ENCODE measurements at regions not wholly inside any gene's neighbourhood (a gene's known extent, or its start where the extent isn't known, plus 50 kb on each side); places are given as distances from the start of the nearest gene placed in this dataset.

GRCh38 chr6:40928307-40928706 is 110.7 kb downstream of the UNC5CL start:
- Histone ChIP-seq H4K20me1 (replicated peaks; ENCODE audit: control insufficient read depth, insufficient read depth, low read length) (no peaks in the 10 kb centered on the region), H3K79me2 (ENCODE audit: control insufficient read depth, insufficient read depth, low read length) (no peaks in the 10 kb centered on the region), H3K36me3 (ENCODE audit: control insufficient read depth, insufficient read depth, low read length) (no peaks in the 10 kb centered on the region), H3K27me3 (ENCODE audit: control insufficient read depth in 2 of 2, insufficient read depth in 2 of 2, low read length in 2 of 2) (peaks cover 20% of the 10 kb centered on the region in 2 experiments; a peak in 3 of 5 replicates), H2AFZ (ENCODE audit: low read depth, low read length) (no peak overlapping the region), H3K4me2 (ENCODE audit: insufficient read depth, low read length) (no peak overlapping the region), H3K9me1 (ENCODE audit: control insufficient read depth, insufficient read depth, low read length) (no peaks in the 10 kb centered on the region), H3K9me3 (replicated peaks; ENCODE audit: control insufficient read depth, insufficient read depth, low read depth, low read length) (no peaks in the 10 kb centered on the region), H3K4me1 (replicated peaks in 1 of 2; ENCODE audit: control insufficient read depth in 2 of 2, insufficient read depth in 2 of 2, low read length in 2 of 2) (peaks cover 0 to 5% of the 10 kb centered on the region in 2 experiments; a peak in 2 of 5 replicates), H3K27ac (ENCODE audit: extremely low read depth, low read depth, low read length) (no peak overlapping the region), H3K9ac (ENCODE audit: insufficient read depth in 1 of 2, low read depth in 2 of 2, low read length in 2 of 2) (no peak overlapping the region), H3K4me3 (no peak overlapping the region)
- FAIRE-seq (no peak), DNase-seq (ENCODE audit: extremely low read depth in 1 of 4, low spot score in 3 of 4) (no peak), ATAC-seq (no peak)
- intact Hi-C loops (cut with micrococcal nuclease): no loop called here
- WGBS (ENCODE audit: insufficient coverage, low coverage, missing lambda C conversion rate): 0% methylated on average over 1 of the region's 1 CpG
- CTCF ChIA-PET (ENCODE audit: low intra/inter-chr PET ratio): no interaction called here
- no TSS peak for BruUV-seq (replicated peaks)
- POLR2A ChIA-PET: interaction anchor here (0.8 to 2.2 kb wide), 2 partner anchors 8 to 11 kb away, joined by 3 to 6 read pairs; no protein-coding TSS in a partner anchor
- in situ Hi-C loops (cut with MboI): no loop called here
- TF ChIP-seq C11orf30 (IDR thresholded peaks at IDR 0.05; ENCODE audit: low read depth) (no peak), ZNF639 (CRISPR knock-in tag; conservative IDR thresholded peaks at IDR 0.05 in 1 of 2, IDR thresholded peaks at IDR 0.05 in 1 of 2) (no peak), ATF7 (IDR thresholded peaks at IDR 0.05) (no peak), ARID4B (CRISPR knock-in tag; IDR thresholded peaks at IDR 0.05) (no peak), CEBPG (CRISPR knock-in tag; IDR thresholded peaks at IDR 0.05) (no peak), CEBPG (tag; conservative IDR thresholded peaks at IDR 0.05 in 1 of 2, IDR thresholded peaks at IDR 0.05 in 1 of 2) (no peak), GATAD2A (IDR thresholded peaks at IDR 0.05) (no peak), ZNF3 (CRISPR knock-in tag; IDR thresholded peaks at IDR 0.05) (no peak), ZKSCAN3 (CRISPR knock-in tag; IDR thresholded peaks at IDR 0.05) (no peak), CEBPB (tag; IDR thresholded peaks at IDR 0.05) (no peak), ZNF589 (CRISPR knock-in tag; IDR thresholded peaks at IDR 0.05; ENCODE audit: low read depth) (no peak), ADNP (tag; IDR thresholded peaks at IDR 0.05) (no peak), MBD2 (IDR thresholded peaks at IDR 0.05; ENCODE audit: borderline replicate concordance, low read depth) (no peak), CREB3L1 (IDR thresholded peaks at IDR 0.05; ENCODE audit: borderline replicate concordance, low read depth) (no peak), ZKSCAN1 (IDR thresholded peaks at IDR 0.05; ENCODE audit: low read depth, low read length) (no peak), CBFA2T2 (conservative IDR thresholded peaks at IDR 0.05) (no peak)
